Right atrium auricular region (tissue), 2 donors: ENCODE measurements at regions not wholly inside any gene's neighbourhood (a gene's known extent, or its start where the extent isn't known, plus 50 kb on each side); places are given as distances from the start of the nearest gene placed in this dataset.

Experiments used
- DNase-seq: peaks from one replicate; pipeline ENCODE4 v3.0.0-alpha.2; 2019; ENCODE audit warnings: low spot score
- H3K27ac ChIP-seq, 2 donors: fragments of 200-600 bp; sonication (generic); 1 replicate in 1 of 2; 2 replicates in 1 of 2; pipeline ENCODE4 v1.5.1; 2016 to 2019
- H3K27me3 ChIP-seq, 2 donors: fragments of 200-600 bp; sonication (generic); one replicate each; pipeline versions ENCODE4 v1.5.1 to v1.6.0; 2017 to 2019
- H3K36me3 ChIP-seq: fragments of 200-600 bp; sonication (generic); one replicate; pipeline ENCODE4 v1.5.1; 2016
- H3K4me1 ChIP-seq, 2 donors: fragments of 200-600 bp; sonication (generic); one replicate each; pipeline versions ENCODE4 v1.5.1 to v1.6.0; 2017 to 2019
- H3K4me3 ChIP-seq, 2 donors: fragments of 200-600 bp; sonication (generic); 1 replicate in 1 of 2; 2 replicates in 1 of 2; pipeline ENCODE4 v1.5.1; 2017 to 2019; ENCODE audit warnings: mild to moderate bottlenecking in 1 of 2, moderate library complexity in 1 of 2
- H3K9me3 ChIP-seq, 2 donors: fragments of 200-600 bp; sonication (generic); one replicate each; pipeline ENCODE4 v1.5.1; 2019
- TF ChIP-seq, protein P1 (sequence below), 2 donors: fragments of 200-600 bp; sonication (generic); IDR thresholded peaks; one replicate each; pipeline ENCODE4 v1.5.1; 2019; ENCODE audit warnings: antibody characterized with exemption in 2 of 2

DNA sequence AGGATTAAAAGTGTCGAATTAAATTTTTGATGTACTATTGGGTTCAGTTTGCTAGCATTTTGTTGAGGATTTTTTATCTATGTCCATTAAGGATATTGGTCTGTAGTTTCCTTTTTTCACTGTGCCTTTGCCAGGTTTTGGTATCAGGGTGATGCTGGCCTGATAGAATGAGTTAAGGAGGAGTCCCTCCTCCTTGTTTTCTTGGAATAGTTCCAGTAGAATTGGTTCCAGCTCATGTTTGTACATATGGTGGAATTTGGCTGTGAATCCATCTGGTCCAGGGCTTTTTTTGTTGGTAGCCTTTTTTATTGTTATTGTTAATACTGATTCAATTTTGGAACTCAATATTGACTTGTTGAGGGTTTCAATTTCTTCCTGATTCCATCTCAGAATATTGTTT is 141.8 kb downstream of the SIM1 start:
- DNase-seq, result no peak
- no peak overlapping the region for H3K4me3 ChIP-seq
- H3K4me1 ChIP-seq, result no peaks in the 10 kb centered on the region
- TF ChIP-seq, protein P1, sequence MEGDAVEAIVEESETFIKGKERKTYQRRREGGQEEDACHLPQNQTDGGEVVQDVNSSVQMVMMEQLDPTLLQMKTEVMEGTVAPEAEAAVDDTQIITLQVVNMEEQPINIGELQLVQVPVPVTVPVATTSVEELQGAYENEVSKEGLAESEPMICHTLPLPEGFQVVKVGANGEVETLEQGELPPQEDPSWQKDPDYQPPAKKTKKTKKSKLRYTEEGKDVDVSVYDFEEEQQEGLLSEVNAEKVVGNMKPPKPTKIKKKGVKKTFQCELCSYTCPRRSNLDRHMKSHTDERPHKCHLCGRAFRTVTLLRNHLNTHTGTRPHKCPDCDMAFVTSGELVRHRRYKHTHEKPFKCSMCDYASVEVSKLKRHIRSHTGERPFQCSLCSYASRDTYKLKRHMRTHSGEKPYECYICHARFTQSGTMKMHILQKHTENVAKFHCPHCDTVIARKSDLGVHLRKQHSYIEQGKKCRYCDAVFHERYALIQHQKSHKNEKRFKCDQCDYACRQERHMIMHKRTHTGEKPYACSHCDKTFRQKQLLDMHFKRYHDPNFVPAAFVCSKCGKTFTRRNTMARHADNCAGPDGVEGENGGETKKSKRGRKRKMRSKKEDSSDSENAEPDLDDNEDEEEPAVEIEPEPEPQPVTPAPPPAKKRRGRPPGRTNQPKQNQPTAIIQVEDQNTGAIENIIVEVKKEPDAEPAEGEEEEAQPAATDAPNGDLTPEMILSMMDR (IDR thresholded peaks at IDR 0.05), result no peak
- H3K27ac ChIP-seq, result no peak overlapping the region
- no peaks in the 10 kb centered on the region for H3K27me3 ChIP-seq
- H3K36me3 ChIP-seq, result no peaks in the 10 kb centered on the region
- no peaks in the 10 kb centered on the region for H3K9me3 ChIP-seq

DNA sequence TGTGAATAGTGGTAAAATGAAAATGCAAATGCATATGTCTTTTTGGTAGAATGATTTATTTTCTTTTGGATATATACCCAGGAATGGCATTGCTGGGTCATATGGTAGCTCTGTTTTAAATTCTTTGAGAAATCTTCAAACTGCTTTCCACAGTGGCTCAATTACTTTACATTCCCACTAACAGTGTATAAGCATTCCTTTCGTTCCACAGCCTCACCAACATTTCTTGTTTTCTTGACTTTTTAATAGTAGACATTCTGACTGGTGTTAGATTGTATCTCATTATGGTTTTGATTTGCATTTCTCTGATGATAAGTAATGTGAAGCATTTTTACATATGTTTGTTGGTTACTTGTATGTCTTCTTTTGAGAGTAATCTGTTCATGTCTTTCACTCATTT is 144.0 kb downstream of the SIM1 start:
- DNase-seq, result no peak
- no peak overlapping the region for H3K27ac ChIP-seq
- peaks cover 0 to 5% of the 10 kb centered on the region in 2 donors for H3K9me3 ChIP-seq
- TF ChIP-seq, protein P1 (IDR thresholded peaks at IDR 0.05), result no peak
- H3K4me1 ChIP-seq, result no peaks in the 10 kb centered on the region
- H3K27me3 ChIP-seq, result no peaks in the 10 kb centered on the region
- H3K36me3 ChIP-seq, result no peaks in the 10 kb centered on the region
- no peak overlapping the region for H3K4me3 ChIP-seq

DNA sequence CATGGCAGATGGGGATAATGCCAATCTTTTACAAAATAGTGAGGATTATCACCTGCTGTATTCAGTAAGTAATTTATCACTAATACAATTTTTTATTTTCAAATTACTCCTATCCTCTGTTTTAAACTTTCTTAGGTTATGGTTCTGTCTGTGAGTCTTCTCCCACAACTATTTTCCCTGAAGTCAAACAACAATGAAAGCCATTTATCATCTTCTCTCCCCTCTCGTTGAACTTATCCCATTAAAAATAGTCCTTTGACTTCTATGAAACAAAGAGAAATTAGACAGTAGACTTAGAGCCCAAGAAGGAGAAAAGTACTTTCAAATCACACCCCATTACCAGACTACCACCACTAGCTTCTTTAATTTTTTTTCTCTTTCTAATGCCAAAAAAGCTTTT is 147.7 kb downstream of the SIM1 start:
- H3K9me3 ChIP-seq, result peaks cover 0 to 5% of the 10 kb centered on the region in 2 donors
- no peak overlapping the region for H3K4me3 ChIP-seq
- no peaks in the 10 kb centered on the region for H3K27me3 ChIP-seq
- TF ChIP-seq, protein P1 (IDR thresholded peaks at IDR 0.05), result no peak
- no peak overlapping the region for H3K27ac ChIP-seq
- no peaks in the 10 kb centered on the region for H3K36me3 ChIP-seq
- H3K4me1 ChIP-seq, result no peaks in the 10 kb centered on the region
- no peak for DNase-seq

DNA sequence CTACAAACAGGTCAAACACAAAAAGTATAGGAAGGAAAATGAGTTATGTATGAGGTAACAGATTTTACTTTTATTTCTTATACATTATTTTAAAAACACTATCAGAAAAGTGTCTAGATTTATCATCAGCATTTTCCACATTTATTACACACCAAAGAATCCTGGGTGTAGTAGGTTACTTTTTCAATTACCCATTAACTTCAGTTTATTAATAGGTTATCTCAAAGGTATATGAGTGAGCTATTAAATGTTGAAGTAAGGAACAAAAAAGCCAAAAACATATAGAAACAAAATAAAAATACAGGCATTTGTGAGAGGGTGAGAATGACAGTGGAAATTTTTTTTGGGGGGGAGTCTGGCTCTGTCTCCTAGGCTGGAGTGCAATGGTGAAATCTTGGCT is 150.5 kb downstream of the SIM1 start:
- TF ChIP-seq, protein P1 (IDR thresholded peaks at IDR 0.05), result no peak
- no peak for DNase-seq
- H3K9me3 ChIP-seq, result peaks cover 0 to 5% of the 10 kb centered on the region in 2 donors
- H3K4me3 ChIP-seq, result no peak overlapping the region
- no peaks in the 10 kb centered on the region for H3K4me1 ChIP-seq
- H3K27ac ChIP-seq, result no peak overlapping the region
- H3K36me3 ChIP-seq, result no peaks in the 10 kb centered on the region
- no peaks in the 10 kb centered on the region for H3K27me3 ChIP-seq

DNA sequence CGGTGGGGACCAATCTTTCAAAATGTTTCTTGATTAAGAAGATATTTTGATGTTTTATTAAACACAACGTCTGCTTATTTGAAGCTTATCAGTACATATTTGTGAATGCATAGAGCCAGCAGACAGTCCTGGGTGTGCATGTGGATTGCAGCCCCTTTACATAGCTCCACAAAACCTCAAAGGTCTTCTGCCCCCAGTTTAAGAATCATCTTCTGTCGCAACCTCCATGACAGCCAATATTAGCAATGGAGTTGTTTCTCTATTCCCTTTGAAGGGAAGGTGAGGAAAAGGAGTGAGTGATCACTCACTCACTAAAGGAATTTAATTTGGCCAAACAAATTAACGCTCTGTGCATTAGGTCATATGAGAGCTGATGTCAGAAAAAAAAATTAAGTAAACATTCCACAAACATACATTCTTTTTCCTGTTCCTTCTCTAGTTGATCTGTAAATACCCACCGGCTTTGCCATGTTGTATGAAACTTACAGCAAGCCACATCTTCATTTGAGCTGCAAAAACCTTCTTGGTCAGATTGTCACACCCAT is 152.9 kb downstream of the SIM1 start:
- Histone ChIP-seq H3K27ac (no peak overlapping the region), H3K27me3 (no peaks in the 10 kb centered on the region), H3K4me3 (no peak overlapping the region), H3K4me1 (no peaks in the 10 kb centered on the region), H3K36me3 (no peaks in the 10 kb centered on the region), H3K9me3 (peaks cover 0 to 5% of the 10 kb centered on the region in 2 donors)
- no peak for DNase-seq
- TF ChIP-seq, protein P1 (IDR thresholded peaks at IDR 0.05), result no peak

DNA sequence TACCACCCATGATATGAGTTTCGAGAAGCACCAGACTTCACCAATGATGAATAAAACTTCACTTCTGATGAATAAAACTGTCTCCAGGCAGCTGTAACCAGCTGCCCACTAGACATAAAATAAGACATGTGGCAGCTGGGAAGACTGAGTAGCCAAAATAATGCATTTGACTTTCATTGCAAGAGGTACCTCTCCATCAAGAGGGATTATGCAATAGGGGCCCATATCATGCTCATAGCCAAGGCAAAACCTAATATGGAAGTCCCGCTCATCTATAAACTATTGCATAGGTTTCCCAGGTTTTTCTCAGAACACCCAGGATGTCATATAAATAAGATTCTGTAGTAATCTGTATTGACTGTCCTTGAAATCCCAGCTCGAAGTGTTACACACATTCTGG is 155.5 kb downstream of the SIM1 start:
- TF ChIP-seq, protein P1 (IDR thresholded peaks at IDR 0.05), result no peak
- H3K4me1 ChIP-seq, result no peaks in the 10 kb centered on the region

More for the DNA sequence above, 155.5 kb downstream of the SIM1 start:
- no peaks in the 10 kb centered on the region for H3K9me3 ChIP-seq
- DNase-seq, result no peak
- H3K4me3 ChIP-seq, result no peak overlapping the region
- H3K36me3 ChIP-seq, result no peaks in the 10 kb centered on the region
- no peaks in the 10 kb centered on the region for H3K27me3 ChIP-seq
- no peak overlapping the region for H3K27ac ChIP-seq
